GM19395 (cell line): ENCODE measurements at regions not wholly inside any gene's neighbourhood (a gene's known extent, or its start where the extent isn't known, plus 50 kb on each side); places are given as distances from the start of the nearest gene placed in this dataset.
"Not testable (repeated sequence)": the region's sequence is repeated elsewhere in the genome, so short reads cannot be mapped to it uniquely, and the experiment has no call there.

Source experiments
- ATAC-seq: cut with Tn5 transposase; IDR thresholded peaks from one replicate; pipeline ENCODE4 v1.9.1; 2021; ENCODE audit warnings: mild to moderate bottlenecking, moderate library complexity; ENCODE audit not compliant: unreplicated experiment

GRCh38 chr18:5721924-5722323, 173.4 kb downstream of the TMEM200C start:
- ATAC-seq = no peak

- no peak for ATAC-seq
Measured at GRCh38 chr18:5720132-5720531, 175.2 kb downstream of the TMEM200C start.

GRCh38 chr18:5717256-5717655, 173.5 kb upstream of the EPB41L3 start:
- no peak for ATAC-seq

GRCh38 chr18:5710676-5711075, 166.9 kb upstream of the EPB41L3 start:
- ATAC-seq = no peak

- ATAC-seq = no peak
Measured at GRCh38 chr18:5710235-5710634, 166.4 kb upstream of the EPB41L3 start.

GRCh38 chr18:5709476-5710095, 165.8 kb upstream of the EPB41L3 start:
- no peak for ATAC-seq

- no peak for ATAC-seq
Measured at GRCh38 chr18:5707586-5707985, 163.8 kb upstream of the EPB41L3 start.

- no peak for ATAC-seq
Measured at GRCh38 chr18:5705393-5705792, 161.6 kb upstream of the EPB41L3 start.

- no peak for ATAC-seq
Measured at GRCh38 chr18:5704847-5705246, 161.1 kb upstream of the EPB41L3 start.

GRCh38 chr18:5702016-5702415, 158.2 kb upstream of the EPB41L3 start:
- not testable (repeated sequence) for ATAC-seq

GRCh38 chr18:5693699-5694294, 150.0 kb upstream of the EPB41L3 start:
- ATAC-seq = no peak

- ATAC-seq = no peak
Measured at GRCh38 chr18:5678779-5679406, 135.1 kb upstream of the EPB41L3 start.

- ATAC-seq = no peak
Measured at GRCh38 chr18:5678278-5678677, 134.5 kb upstream of the EPB41L3 start.

- ATAC-seq = no peak
Measured at GRCh38 chr18:5673616-5674015, 129.8 kb upstream of the EPB41L3 start.

GRCh38 chr18:5669585-5669984, 125.8 kb upstream of the EPB41L3 start:
- ATAC-seq = no peak

GRCh38 chr18:5668087-5668715, 124.4 kb upstream of the EPB41L3 start:
- no peak for ATAC-seq

- no peak for ATAC-seq
Measured at GRCh38 chr18:5667356-5667755, 123.6 kb upstream of the EPB41L3 start.

- ATAC-seq = no peak
Measured at GRCh38 chr18:5662586-5663090, 118.8 kb upstream of the EPB41L3 start.

- ATAC-seq = no peak
Measured at GRCh38 chr18:5661179-5661578, 117.4 kb upstream of the EPB41L3 start.

GRCh38 chr18:5653802-5654201, 110.0 kb upstream of the EPB41L3 start:
- ATAC-seq = no peak

GRCh38 chr18:5651736-5652135, 107.9 kb upstream of the EPB41L3 start:
- no peak for ATAC-seq

GRCh38 chr18:5649439-5649838, 105.6 kb upstream of the EPB41L3 start:
- ATAC-seq = no peak
